GM12878 (cell line): ENCODE measurements at regions not wholly inside any gene's neighbourhood (a gene's known extent, or its start where the extent isn't known, plus 50 kb on each side); places are given as distances from the start of the nearest gene placed in this dataset.

Experiments
- BCL11A ChIP-seq: IDR thresholded peaks from 2 replicates; pipeline ENCODE4 v1.6.1; 2011; ENCODE audit warnings: low read depth, low read length
- CHD4 ChIP-seq: fragments of 200-600 bp; sonication (generic); IDR thresholded peaks from 2 replicates; pipeline ENCODE4 v1.6.1; 2016; ENCODE audit warnings: mild to moderate bottlenecking
- CTCF ChIP-seq, 3 experiments: IDR thresholded peaks in 2 of 3; conservative IDR thresholded peaks in 1 of 3; 2 replicates each; pipeline ENCODE4 v1.5.1; 2011; ENCODE audit warnings: low read depth in 3 of 3, low read length in 3 of 3, mild to moderate bottlenecking in 3 of 3, control low read depth in 2 of 3, moderate library complexity in 2 of 3, inconsistent platforms in 1 of 3, mixed read lengths in 1 of 3; ENCODE audit not compliant: control insufficient read depth in 2 of 3, insufficient read depth in 1 of 3; ENCODE audit errors: extremely low read depth in 1 of 3
- FOXK2 ChIP-seq: fragments of 450-650 bp; IDR thresholded peaks from 2 replicates; pipeline ENCODE4 v1.6.1; 2017; ENCODE audit warnings: mild to moderate bottlenecking, moderate library complexity
- JUNB ChIP-seq: IDR thresholded peaks from 2 replicates; pipeline ENCODE4 v1.6.1; 2016; ENCODE audit warnings: antibody characterized with exemption, mild to moderate bottlenecking
- NR2C1 ChIP-seq: fragments of 450-650 bp; IDR thresholded peaks from 2 replicates; pipeline ENCODE4 v1.6.1; 2017; ENCODE audit warnings: antibody characterized with exemption, mild to moderate bottlenecking, moderate library complexity
- POLR2AphosphoS5 ChIP-seq: IDR thresholded peaks from 2 replicates; pipeline ENCODE4 v1.6.1; 2011; ENCODE audit warnings: mild to moderate bottlenecking, low read length, inconsistent platforms
- REST ChIP-seq: IDR thresholded peaks from 2 replicates; pipeline ENCODE4 v1.6.1; 2012; ENCODE audit warnings: mild to moderate bottlenecking, low read depth, low read length
- SIN3A ChIP-seq: IDR thresholded peaks from 2 replicates; pipeline ENCODE4 v1.6.1; 2012; ENCODE audit warnings: low read depth, low read length, improper control_type of control experiment
- SMAD1 ChIP-seq: fragments of 450-650 bp; IDR thresholded peaks from 2 replicates; pipeline ENCODE4 v1.6.1; 2018; ENCODE audit warnings: mild to moderate bottlenecking, low read depth; ENCODE audit not compliant: partially characterized antibody
- SRF ChIP-seq, 2 experiments: IDR thresholded peaks; 2 replicates each; pipeline ENCODE4 v1.6.1; 2011; ENCODE audit warnings: low read depth in 2 of 2, low read length in 2 of 2, mild to moderate bottlenecking in 1 of 2, moderate library complexity in 1 of 2
- ZNF24 ChIP-seq: fragments of 450-650 bp; IDR thresholded peaks from 2 replicates; pipeline ENCODE4 v1.6.1; 2017; ENCODE audit warnings: antibody characterized with exemption, mild to moderate bottlenecking
- ZNF274 ChIP-seq: IDR thresholded peaks from one replicate; pipeline ENCODE4 v1.8.0; 2011; ENCODE audit not compliant: insufficient read length, insufficient read depth

- TF ChIP-seq JUNB (0 out of 2 replicates have a peak, but pooled peaks have one; percentile 41), NR2C1 (no peak), BCL11A (0 out of 2 replicates have a peak, but pooled peaks have one; percentile 27), ZNF274 (no peak), FOXK2 (no peak), ZNF24 (no peak), SMAD1 (no peak), CHD4 (no peak), SRF (IDR thresholded peaks at IDR 0.05; ENCODE audit: low read depth in 2 of 2, low read length in 2 of 2) (no peak), CTCF (IDR thresholded peaks at IDR 0.05 in 2 of 3, conservative IDR thresholded peaks at IDR 0.05 in 1 of 3; ENCODE audit: control insufficient read depth in 2 of 3, extremely low read depth in 1 of 3, insufficient read depth in 1 of 3, low read depth in 3 of 3, low read length in 3 of 3) (no peak), SIN3A (no peak), POLR2AphosphoS5 (no peak), REST (no peak)
These were observed 79.0 kb upstream of the ID2 start for GRCh38 chr2:8602809-8603208.
